ENCODE measurements at regions not wholly inside any gene's neighbourhood (a gene's known extent, or its start where the extent isn't known, plus 50 kb on each side); places are given as distances from the start of the nearest gene placed in this dataset.

- Histone ChIP-seq H3K4me3 (ENCODE audit: low read length, poor library complexity, severe bottlenecking) (no peak overlapping the region), H3K9me2 (replicated peaks; ENCODE audit: low read depth, low read length) (no peaks in the 10 kb centered on the region), H4K20me1 (ENCODE audit: insufficient read depth, low read length, poor library complexity, severe bottlenecking) (no peaks in the 10 kb centered on the region), H2AFZ (ENCODE audit: low read length) (no peak overlapping the region), H3K79me2 (ENCODE audit: insufficient read depth, low read length) (no peaks in the 10 kb centered on the region), H3K36me3 (ENCODE audit: insufficient read depth, low read length) (no peaks in the 10 kb centered on the region), H3K9me3 (ENCODE audit: insufficient read depth, low read depth, low read length) (no peaks in the 10 kb centered on the region), H3K4me2 (ENCODE audit: low read depth, low read length, poor library complexity, severe bottlenecking) (no peak overlapping the region), H3K9ac (ENCODE audit: low read depth, low read length, poor library complexity, severe bottlenecking) (no peak overlapping the region), H3K27me3 (ENCODE audit: insufficient read depth, low read length, poor library complexity, severe bottlenecking) (no peaks in the 10 kb centered on the region), H3F3A (ENCODE audit: low read depth) (no peaks in the 10 kb centered on the region), H3K4me1 (ENCODE audit: insufficient read depth, low read length, poor library complexity, severe bottlenecking) (no peaks in the 10 kb centered on the region)
- TF ChIP-seq EZH2phosphoT487 (IDR thresholded peaks at IDR 0.05; ENCODE audit: borderline replicate concordance) (no peak), CTCF (conservative IDR thresholded peaks at IDR 0.05; ENCODE audit: low read length) (no peak)
These were observed 100.5 kb upstream of the NRP1 start for GRCh38 chr10:33434933-33435332.

- Histone ChIP-seq H3K27me3 (ENCODE audit: insufficient read depth, low read length, poor library complexity, severe bottlenecking) (no peaks in the 10 kb centered on the region), H4K20me1 (ENCODE audit: insufficient read depth, low read length, poor library complexity, severe bottlenecking) (no peaks in the 10 kb centered on the region), H3K9me3 (ENCODE audit: insufficient read depth, low read depth, low read length) (no peaks in the 10 kb centered on the region), H3K4me1 (ENCODE audit: insufficient read depth, low read length, poor library complexity, severe bottlenecking) (no peaks in the 10 kb centered on the region), H3K9ac (ENCODE audit: low read depth, low read length, poor library complexity, severe bottlenecking) (no peak overlapping the region), H3K9me2 (replicated peaks; ENCODE audit: low read depth, low read length) (no peaks in the 10 kb centered on the region), H3K4me3 (ENCODE audit: low read length, poor library complexity, severe bottlenecking) (no peak overlapping the region), H2AFZ (ENCODE audit: low read length) (no peak overlapping the region), H3F3A (ENCODE audit: low read depth) (no peaks in the 10 kb centered on the region), H3K79me2 (ENCODE audit: insufficient read depth, low read length) (no peaks in the 10 kb centered on the region), H3K36me3 (ENCODE audit: insufficient read depth, low read length) (no peaks in the 10 kb centered on the region), H3K4me2 (ENCODE audit: low read depth, low read length, poor library complexity, severe bottlenecking) (no peak overlapping the region)
- TF ChIP-seq CTCF (conservative IDR thresholded peaks at IDR 0.05; ENCODE audit: low read length) (no peak), EZH2phosphoT487 (IDR thresholded peaks at IDR 0.05; ENCODE audit: borderline replicate concordance) (no peak)
These were observed 94.2 kb upstream of the NRP1 start for GRCh38 chr10:33428682-33429081.

GRCh38 chr10:33423154-33423529, 88.7 kb upstream of the NRP1 start:
- Histone ChIP-seq H3K36me3 (ENCODE audit: insufficient read depth, low read length) (no peaks in the 10 kb centered on the region), H3K9ac (ENCODE audit: low read depth, low read length, poor library complexity, severe bottlenecking) (no peak overlapping the region), H3K9me3 (ENCODE audit: insufficient read depth, low read depth, low read length) (no peaks in the 10 kb centered on the region), H3F3A (ENCODE audit: low read depth) (no peaks in the 10 kb centered on the region), H3K9me2 (replicated peaks; ENCODE audit: low read depth, low read length) (no peaks in the 10 kb centered on the region), H4K20me1 (ENCODE audit: insufficient read depth, low read length, poor library complexity, severe bottlenecking) (no peaks in the 10 kb centered on the region), H3K4me3 (ENCODE audit: low read length, poor library complexity, severe bottlenecking) (no peak overlapping the region), H3K4me2 (ENCODE audit: low read depth, low read length, poor library complexity, severe bottlenecking) (no peak overlapping the region), H3K4me1 (ENCODE audit: insufficient read depth, low read length, poor library complexity, severe bottlenecking) (no peaks in the 10 kb centered on the region), H2AFZ (ENCODE audit: low read length) (no peak overlapping the region), H3K79me2 (ENCODE audit: insufficient read depth, low read length) (no peaks in the 10 kb centered on the region), H3K27me3 (ENCODE audit: insufficient read depth, low read length, poor library complexity, severe bottlenecking) (no peaks in the 10 kb centered on the region)
- TF ChIP-seq EZH2phosphoT487 (IDR thresholded peaks at IDR 0.05; ENCODE audit: borderline replicate concordance) (no peak), CTCF (conservative IDR thresholded peaks at IDR 0.05; ENCODE audit: low read length) (no peak)
